Hematopoietic multipotent progenitor cell treated with erythropoietin and hydrocortisone succinate and interleukin-3 and kit ligand, for 15 days (in vitro differentiated cells): ENCODE measurements at regions not wholly inside any gene's neighbourhood (a gene's known extent, or its start where the extent isn't known, plus 50 kb on each side); places are given as distances from the start of the nearest gene placed in this dataset.

Source experiments
- DNase-seq: peaks from one replicate; pipeline ENCODE4 v3.0.0-alpha.2; 2015; ENCODE audit warnings: low spot score

- DNase-seq: no peak
Observed at GRCh38 chr1:29821605-29822004, 585.3 kb downstream of the PTPRU start.

- no peak for DNase-seq
Observed at GRCh38 chr1:29820401-29820800, 584.1 kb downstream of the PTPRU start.

GRCh38 chr1:29812408-29813135 is 576.2 kb downstream of the PTPRU start:
- no peak for DNase-seq

GRCh38 chr1:29811727-29812407 is 575.5 kb downstream of the PTPRU start:
- DNase-seq: no peak

GRCh38 chr1:29811247-29811646 is 574.9 kb downstream of the PTPRU start:
- no peak for DNase-seq

GRCh38 chr1:29810121-29811120 is 574.1 kb downstream of the PTPRU start:
- no peak for DNase-seq

- DNase-seq: no peak
Observed at GRCh38 chr1:29809446-29810120, 573.3 kb downstream of the PTPRU start.

GRCh38 chr1:29808141-29808995 is 572.0 kb downstream of the PTPRU start:
- no peak for DNase-seq

- DNase-seq: no peak
Observed at GRCh38 chr1:29807689-29808088, 571.4 kb downstream of the PTPRU start.

- no peak for DNase-seq
Observed at GRCh38 chr1:29806646-29807319, 570.5 kb downstream of the PTPRU start.

GRCh38 chr1:29805896-29806160 is 569.5 kb downstream of the PTPRU start:
- no peak for DNase-seq

GRCh38 chr1:29805122-29805895 is 569.0 kb downstream of the PTPRU start:
- DNase-seq: no peak

- DNase-seq: no peak
Observed at GRCh38 chr1:29804181-29804899, 568.0 kb downstream of the PTPRU start.

- DNase-seq: no peak
Observed at GRCh38 chr1:29803486-29803885, 567.2 kb downstream of the PTPRU start.

- no peak for DNase-seq
Observed at GRCh38 chr1:29802181-29803068, 566.1 kb downstream of the PTPRU start.

- DNase-seq: no peak
Observed at GRCh38 chr1:29801561-29801973, 565.2 kb downstream of the PTPRU start.

GRCh38 chr1:29801003-29801402 is 564.7 kb downstream of the PTPRU start:
- no peak for DNase-seq

GRCh38 chr1:29800522-29800956 is 564.2 kb downstream of the PTPRU start:
- DNase-seq: no peak
